A549 (cell line): ENCODE measurements at regions not wholly inside any gene's neighbourhood (a gene's known extent, or its start where the extent isn't known, plus 50 kb on each side); places are given as distances from the start of the nearest gene placed in this dataset.

Experiments
- ATAC-seq, 2 experiments: fragments of 200-7000 bp in 1 of 2; fragments of >200 bp in 1 of 2; cut with Nextera tagmentation in 1 of 2; cut with Tn5 transposase in 1 of 2; 3 replicates each; pipeline versions ENCODE4 v1.8.0 to v1.9.1; 2018 to 2020; ENCODE audit warnings: mild to moderate bottlenecking in 1 of 2, moderate library complexity in 1 of 2
- CTCF ChIA-PET: fragments of 300-600 bp; sonication (Branson Sonifier 250); formaldehyde crosslinking; extraction: SDS; loops from one replicate; lab custom pipeline; 2021; ENCODE audit warnings: antibody characterized with exemption, inconsistent platforms; lab: Yijun Ruan, JAX
- POLR2A ChIA-PET: fragments of 350-600 bp; formaldehyde crosslinking; extraction: SDS; loops from one replicate; lab custom pipeline; 2021; ENCODE audit warnings: antibody characterized with exemption, inconsistent platforms; lab: Yijun Ruan, JAX
- DNase-seq, 2 experiments: peaks; one replicate each; pipeline versions ENCODE4 v3.0.0 to v3.0.0-alpha.2; 2011 to 2016; ENCODE audit warnings: low read depth in 1 of 2, low spot score in 1 of 2
- FAIRE-seq: peaks from 2 replicates; lab custom pipeline; 2011; peaks lifted over from hg19 to GRCh38; lab: Jason Lieb, UNC
- H3K27ac ChIP-seq, 2 experiments: fragments of >200 bp; sonication (Bioruptor Twin); formaldehyde crosslinking; 3 replicates each; pipeline ENCODE4 v1.5.1; 2016 to 2017
- H3K4me1 ChIP-seq: fragments of >200 bp; sonication (Bioruptor Twin); formaldehyde crosslinking; 3 replicates; pipeline ENCODE4 v1.6.1; 2016
- H3K4me2 ChIP-seq: fragments of >200 bp; sonication (Bioruptor Twin); formaldehyde crosslinking; 3 replicates; pipeline ENCODE4 v1.6.1; 2016
- H3K4me3 ChIP-seq: fragments of >200 bp; sonication (Bioruptor Twin); formaldehyde crosslinking; 3 replicates; pipeline ENCODE4 v1.5.1; 2016
- H3K9me3 ChIP-seq: fragments of >200 bp; sonication (Bioruptor Twin); formaldehyde crosslinking; 3 replicates; pipeline ENCODE4 v1.6.1; 2016
- BHLHE40 ChIP-seq: IDR thresholded peaks from 2 replicates; pipeline ENCODE4 v1.6.1; 2012; ENCODE audit warnings: low read depth, low read length, inconsistent platforms
- EHF ChIP-seq: fragments of 250-450 bp; sonication (Bioruptor Pico); IDR thresholded peaks from 2 replicates; pipeline ENCODE4 v1.5.0; 2020; ENCODE audit warnings: mild to moderate bottlenecking
- EP300 ChIP-seq, 2 experiments: fragments of >200 bp; sonication (Bioruptor Twin); formaldehyde crosslinking; IDR thresholded peaks; 2 replicates in 1 of 2; 3 replicates in 1 of 2; pipeline ENCODE4 v1.6.1; 2016 to 2017
- ESRRA ChIP-seq: fragments of 150-350 bp; IDR thresholded peaks from 2 replicates; pipeline ENCODE4 v1.6.1; 2014; ENCODE audit warnings: mild to moderate bottlenecking, low read length, borderline replicate concordance
- FOSL2 ChIP-seq, 2 experiments: fragments of 450-650 bp in 1 of 2; fragments of >200 bp in 1 of 2; sonication (Bioruptor Twin) in 1 of 2; formaldehyde crosslinking; IDR thresholded peaks; 2 replicates each; pipeline versions ENCODE4 v1.5.0 to v1.6.1; 2016 to 2020; ENCODE audit warnings: mild to moderate bottlenecking in 1 of 2, moderate library complexity in 1 of 2
- HDAC2 ChIP-seq: fragments of 200-600 bp; sonication (generic); IDR thresholded peaks from 2 replicates; pipeline ENCODE4 v1.6.1; 2016
- JUNB ChIP-seq: fragments of >200 bp; sonication (Bioruptor Twin); formaldehyde crosslinking; IDR thresholded peaks from 2 replicates; pipeline ENCODE4 v1.6.1; 2016
- KDM1A ChIP-seq: fragments of 200-600 bp; sonication (generic); IDR thresholded peaks from 2 replicates; pipeline ENCODE4 v1.6.1; 2016; ENCODE audit warnings: low read depth, mild to moderate bottlenecking
- MAFK ChIP-seq: fragments of 450-650 bp; IDR thresholded peaks from 2 replicates; pipeline ENCODE4 v1.6.1; 2014; ENCODE audit not compliant: partially characterized antibody
- NFE2L2 ChIP-seq: fragments of 150-350 bp; conservative IDR thresholded peaks from 2 replicates; pipeline ENCODE4 v1.6.1; 2014; ENCODE audit warnings: low read length
- NR3C1 ChIP-seq: fragments of >200 bp; sonication (Bioruptor Twin); formaldehyde crosslinking; IDR thresholded peaks from 3 replicates; pipeline ENCODE4 v1.6.1; 2017
- POLR2A ChIP-seq: IDR thresholded peaks from 2 replicates; pipeline ENCODE4 v1.6.1; 2012; ENCODE audit warnings: mild to moderate bottlenecking, low read length
- RAD21 ChIP-seq, 2 experiments: fragments of >200 bp in 1 of 2; sonication (Bioruptor Twin) in 1 of 2; formaldehyde crosslinking in 1 of 2; IDR thresholded peaks in 1 of 2; conservative IDR thresholded peaks in 1 of 2; 2 replicates in 1 of 2; 3 replicates in 1 of 2; pipeline ENCODE4 v1.6.1; 2012 to 2018; ENCODE audit warnings: inconsistent platforms in 1 of 2
- RARB ChIP-seq: fragments of 250-450 bp; sonication (Bioruptor Pico); IDR thresholded peaks from 2 replicates; pipeline ENCODE4 v1.8.0; 2021; ENCODE audit warnings: mild to moderate bottlenecking, moderate library complexity
- RCOR1 ChIP-seq: fragments of 150-350 bp; IDR thresholded peaks from 2 replicates; pipeline ENCODE4 v1.6.1; 2014; ENCODE audit warnings: antibody characterized with exemption, low read length, low read depth
- RNF2 ChIP-seq: fragments of 200-600 bp; sonication (generic); IDR thresholded peaks from 2 replicates; pipeline ENCODE4 v1.6.1; 2016; ENCODE audit warnings: low read depth, mild to moderate bottlenecking, antibody characterized with exemption, moderate library complexity, borderline replicate concordance
- SREBF2 ChIP-seq: fragments of 450-650 bp; IDR thresholded peaks from 2 replicates; pipeline ENCODE4 v1.6.1; 2014; ENCODE audit warnings: mild to moderate bottlenecking, moderate library complexity
- ZNF302 ChIP-seq: fragments of 250-450 bp; sonication (Bioruptor Pico); IDR thresholded peaks from 2 replicates; pipeline ENCODE4 v1.9.0; 2021; ENCODE audit warnings: inconsistent platforms, mild to moderate bottlenecking, moderate library complexity
- WGBS: methylation state at CpG from one replicate; pipeline ENCODE4 v1.1.6; 2017; ENCODE audit errors: missing lambda C conversion rate; 5-methylcytosine and 5-hydroxymethylcytosine counted together
- TF ChIP-seq, protein P1 (sequence below): fragments of >200 bp; sonication (Bioruptor Twin); formaldehyde crosslinking; IDR thresholded peaks from 3 replicates; pipeline ENCODE4 v1.5.1; 2016
- TF ChIP-seq, protein P2 (sequence below): IDR thresholded peaks from 2 replicates; pipeline ENCODE4 v1.6.1; 2012
- TF ChIP-seq, protein P3 (sequence below): fragments of 450-650 bp; IDR thresholded peaks from 2 replicates; pipeline ENCODE4 v1.6.1; 2014; ENCODE audit warnings: antibody characterized with exemption
- TF ChIP-seq, protein P4 (sequence below): fragments of >200 bp; sonication (Bioruptor Twin); formaldehyde crosslinking; IDR thresholded peaks from 2 replicates; pipeline ENCODE4 v1.6.1; 2016

DNA sequence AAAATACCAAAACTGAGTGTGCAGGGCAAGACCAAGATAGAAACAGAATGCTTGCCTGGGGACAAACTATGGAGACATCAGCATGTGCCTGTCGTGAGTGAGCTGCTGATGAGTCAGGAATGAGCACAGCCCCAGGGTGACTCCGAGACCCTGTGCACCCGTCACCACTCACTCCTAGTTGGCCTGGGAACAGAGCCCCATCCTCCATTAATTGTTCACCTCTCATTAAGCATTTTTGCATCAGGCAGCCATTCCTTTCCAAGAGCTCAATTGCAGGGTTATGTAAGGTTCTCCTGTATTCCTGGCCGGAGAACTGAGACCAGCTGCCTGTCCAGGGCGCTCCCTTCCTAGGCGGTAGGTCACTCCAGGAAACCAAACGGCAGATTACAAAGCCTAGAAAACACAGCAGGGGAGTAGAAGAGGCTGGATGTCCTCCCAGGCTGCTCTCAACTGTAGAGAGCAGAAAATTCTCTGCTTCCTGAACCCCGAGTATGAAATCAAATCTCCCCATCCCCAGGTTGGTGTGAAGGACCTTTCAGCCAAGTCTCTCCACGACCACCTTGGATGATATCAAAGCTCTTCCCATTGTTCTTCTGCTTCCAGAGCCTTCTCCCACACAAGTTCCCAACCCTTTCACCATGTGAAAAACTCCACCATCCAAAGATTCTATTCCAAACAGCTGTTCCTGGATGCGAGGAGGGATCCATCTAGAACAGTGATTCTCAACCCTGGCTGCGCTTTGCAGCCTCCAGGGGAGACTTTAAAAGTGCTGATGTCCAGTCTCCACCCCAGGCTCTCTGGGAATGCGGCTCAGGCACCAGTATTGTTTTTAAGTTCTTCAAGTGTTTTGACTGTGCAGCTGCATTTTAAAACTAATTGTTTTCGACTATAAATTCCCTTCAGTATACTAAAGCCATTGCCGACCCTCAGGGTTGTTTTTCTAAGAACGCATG, 532.6 kb upstream of the JARID2 start:
- H3K27ac ChIP-seq: peak overlapping the region; percentile 64 to 75
- TF ChIP-seq FOSL2 (IDR thresholded peaks at IDR 0.05) (no peak), FOSL2 (CRISPR knock-in tag; IDR thresholded peaks at IDR 0.05) (peak; percentile 19; the same call in 1 of the 2 replicates)
- TF ChIP-seq, protein P1, sequence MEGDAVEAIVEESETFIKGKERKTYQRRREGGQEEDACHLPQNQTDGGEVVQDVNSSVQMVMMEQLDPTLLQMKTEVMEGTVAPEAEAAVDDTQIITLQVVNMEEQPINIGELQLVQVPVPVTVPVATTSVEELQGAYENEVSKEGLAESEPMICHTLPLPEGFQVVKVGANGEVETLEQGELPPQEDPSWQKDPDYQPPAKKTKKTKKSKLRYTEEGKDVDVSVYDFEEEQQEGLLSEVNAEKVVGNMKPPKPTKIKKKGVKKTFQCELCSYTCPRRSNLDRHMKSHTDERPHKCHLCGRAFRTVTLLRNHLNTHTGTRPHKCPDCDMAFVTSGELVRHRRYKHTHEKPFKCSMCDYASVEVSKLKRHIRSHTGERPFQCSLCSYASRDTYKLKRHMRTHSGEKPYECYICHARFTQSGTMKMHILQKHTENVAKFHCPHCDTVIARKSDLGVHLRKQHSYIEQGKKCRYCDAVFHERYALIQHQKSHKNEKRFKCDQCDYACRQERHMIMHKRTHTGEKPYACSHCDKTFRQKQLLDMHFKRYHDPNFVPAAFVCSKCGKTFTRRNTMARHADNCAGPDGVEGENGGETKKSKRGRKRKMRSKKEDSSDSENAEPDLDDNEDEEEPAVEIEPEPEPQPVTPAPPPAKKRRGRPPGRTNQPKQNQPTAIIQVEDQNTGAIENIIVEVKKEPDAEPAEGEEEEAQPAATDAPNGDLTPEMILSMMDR: no peak
- TF ChIP-seq, all 56 proteins: peak for 1
- ChIA-PET POLR2A (no interaction called here), CTCF (interaction anchor here (0.9 kb wide), 1 partner anchor 10 kb away, joined by 3 read pairs; no protein-coding TSS in a partner anchor)
- 57% methylated on average over 15 of the region's 15 CpGs for WGBS
- ATAC-seq: peak; percentile 60 to 68; a peak in 4 of 6 replicates
- H3K9me3 ChIP-seq: peaks cover 4% of the 10 kb centered on the region; the same call in 1 of the 3 replicates
- H3K4me2 ChIP-seq: peak overlapping the region; percentile 22; the same call in 2 of the 3 replicates
- peak; percentile 21 to 30 for DNase-seq
- peaks cover 26% of the 10 kb centered on the region for H3K4me1 ChIP-seq
- FAIRE-seq: no peak
- H3K4me3 ChIP-seq: no peak overlapping the region

DNA sequence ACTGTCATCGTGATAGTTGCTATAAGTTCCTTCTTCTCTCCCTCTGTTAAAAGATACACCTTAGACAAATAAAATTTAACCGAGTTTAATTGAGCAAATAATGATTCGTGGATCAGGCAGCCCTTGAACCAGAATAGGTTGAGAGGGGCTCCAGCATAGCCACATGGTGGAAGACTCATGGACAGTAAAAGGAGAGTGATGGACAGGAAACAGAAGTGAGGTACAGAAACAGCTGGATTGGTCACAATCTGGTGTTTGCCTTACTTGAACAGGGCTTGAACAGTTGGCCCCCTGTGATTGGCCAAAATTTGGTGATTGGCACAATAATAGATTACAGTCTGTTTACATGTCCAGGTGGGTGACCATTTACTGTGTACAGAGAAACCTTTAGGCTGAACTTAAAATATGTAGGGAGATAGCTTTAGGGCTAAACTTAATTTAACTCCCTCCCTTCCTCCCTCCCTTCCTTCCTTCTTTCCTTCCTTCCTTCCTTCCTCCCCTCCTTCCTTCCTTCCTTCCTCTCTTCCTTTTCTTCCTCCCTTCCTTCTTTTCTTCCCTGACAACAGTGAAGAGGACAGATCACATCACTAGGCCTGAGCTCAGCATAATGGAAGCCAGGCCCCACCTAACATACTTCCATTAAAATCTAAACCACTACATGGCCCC, 531.8 kb upstream of the JARID2 start:
- DNase-seq (no peak), ATAC-seq (no peak), FAIRE-seq (no peak)
- ChIA-PET POLR2A (no interaction called here), CTCF (interaction anchor here (0.9 kb wide), 1 partner anchor 49 kb away, joined by 3 read pairs; no protein-coding TSS in a partner anchor)
- 41% methylated on average over 3 of the region's 3 CpGs for WGBS
- TF ChIP-seq RCOR1: no peak
- no peak for TF ChIP-seq JUNB
- no peak for TF ChIP-seq RARB
- TF ChIP-seq, protein P2, sequence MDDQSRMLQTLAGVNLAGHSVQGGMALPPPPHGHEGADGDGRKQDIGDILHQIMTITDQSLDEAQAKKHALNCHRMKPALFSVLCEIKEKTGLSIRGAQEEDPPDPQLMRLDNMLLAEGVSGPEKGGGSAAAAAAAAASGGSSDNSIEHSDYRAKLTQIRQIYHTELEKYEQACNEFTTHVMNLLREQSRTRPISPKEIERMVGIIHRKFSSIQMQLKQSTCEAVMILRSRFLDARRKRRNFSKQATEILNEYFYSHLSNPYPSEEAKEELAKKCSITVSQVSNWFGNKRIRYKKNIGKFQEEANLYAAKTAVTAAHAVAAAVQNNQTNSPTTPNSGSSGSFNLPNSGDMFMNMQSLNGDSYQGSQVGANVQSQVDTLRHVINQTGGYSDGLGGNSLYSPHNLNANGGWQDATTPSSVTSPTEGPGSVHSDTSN: no peak
- no peak for TF ChIP-seq EHF (CRISPR knock-in tag)
- TF ChIP-seq RAD21 (conservative IDR thresholded peaks at IDR 0.05 in 1 of 2, IDR thresholded peaks at IDR 0.05 in 1 of 2): no peak
- TF ChIP-seq, protein P3, sequence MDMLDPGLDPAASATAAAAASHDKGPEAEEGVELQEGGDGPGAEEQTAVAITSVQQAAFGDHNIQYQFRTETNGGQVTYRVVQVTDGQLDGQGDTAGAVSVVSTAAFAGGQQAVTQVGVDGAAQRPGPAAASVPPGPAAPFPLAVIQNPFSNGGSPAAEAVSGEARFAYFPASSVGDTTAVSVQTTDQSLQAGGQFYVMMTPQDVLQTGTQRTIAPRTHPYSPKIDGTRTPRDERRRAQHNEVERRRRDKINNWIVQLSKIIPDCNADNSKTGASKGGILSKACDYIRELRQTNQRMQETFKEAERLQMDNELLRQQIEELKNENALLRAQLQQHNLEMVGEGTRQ: no peak
- no peak for TF ChIP-seq ZNF302 (CRISPR knock-in tag)
- TF ChIP-seq RNF2: no peak
- no peak for TF ChIP-seq KDM1A
- TF ChIP-seq, protein P4, sequence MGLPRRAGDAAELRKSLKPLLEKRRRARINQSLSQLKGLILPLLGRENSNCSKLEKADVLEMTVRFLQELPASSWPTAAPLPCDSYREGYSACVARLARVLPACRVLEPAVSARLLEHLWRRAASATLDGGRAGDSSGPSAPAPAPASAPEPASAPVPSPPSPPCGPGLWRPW: no peak
- no peak for TF ChIP-seq HDAC2
- TF ChIP-seq BHLHE40: no peak
- TF ChIP-seq MAFK: no peak
- TF ChIP-seq NFE2L2: no peak
- no peak for TF ChIP-seq EP300 (IDR thresholded peaks at IDR 0.05)
- no peak for TF ChIP-seq NR3C1
- no peak for TF ChIP-seq POLR2A
- no peak for TF ChIP-seq ESRRA
- no peak for TF ChIP-seq SREBF2
- Histone ChIP-seq H3K4me1 (peaks cover 26% of the 10 kb centered on the region), H3K4me3 (no peak overlapping the region), H3K4me2 (peak overlapping the region; percentile 22; the same call in 1 of the 3 replicates), H3K9me3 (peaks cover 4% of the 10 kb centered on the region; the same call in 1 of the 3 replicates), H3K27ac (peak overlapping the region in 1 of 2 experiments; percentile 75; a peak in 4 of 6 replicates)
